Inferior parietal cortex (tissue), 1 donor: ENCODE measurements at regions not wholly inside any gene's neighbourhood (a gene's known extent, or its start where the extent isn't known, plus 50 kb on each side); places are given as distances from the start of the nearest gene placed in this dataset.

Source experiments
- DNase-seq: peaks from one replicate; pipeline ENCODE4 v3.0.0-alpha.2; 2016; ENCODE audit errors: extremely low spot score

GRCh38 chr6:15735567-15736265 lies 72.9 kb upstream of the DTNBP1 start:
- DNase-seq: no peak

- DNase-seq: no peak
These were observed 71.5 kb upstream of the DTNBP1 start for GRCh38 chr6:15734118-15734897.

- DNase-seq: no peak
These were observed 68.1 kb upstream of the DTNBP1 start for GRCh38 chr6:15730922-15731321.

GRCh38 chr6:15730442-15730841 lies 67.6 kb upstream of the DTNBP1 start:
- no peak for DNase-seq

- no peak for DNase-seq
These were observed 59.9 kb upstream of the DTNBP1 start for GRCh38 chr6:15722731-15723130.

- no peak for DNase-seq
These were observed 54.1 kb upstream of the DTNBP1 start for GRCh38 chr6:15716889-15717288.

- no peak for DNase-seq
These were observed 53.0 kb upstream of the DTNBP1 start for GRCh38 chr6:15715851-15716250.

GRCh38 chr6:15715060-15715459 lies 52.2 kb upstream of the DTNBP1 start:
- no peak for DNase-seq

GRCh38 chr6:15714658-15715057 lies 51.8 kb upstream of the DTNBP1 start:
- DNase-seq: no peak

GRCh38 chr6:15713325-15713724 lies 50.5 kb upstream of the DTNBP1 start:
- no peak for DNase-seq

- no peak for DNase-seq
These were observed 50.0 kb upstream of the DTNBP1 start for GRCh38 chr6:15712797-15713196.
